Head of caudate nucleus (tissue), 42 donors: ENCODE measurements at regions not wholly inside any gene's neighbourhood (a gene's known extent, or its start where the extent isn't known, plus 50 kb on each side); places are given as distances from the start of the nearest gene placed in this dataset.
A peak's percentile ranks its signal among the peaks of the same experiment; 100 is the strongest.

Source experiments
- DNase-seq, 42 donors: peaks; one replicate each; pipeline versions ENCODE4 v3.0.0 to v3.0.0-alpha.2; 2020 to 2021; ENCODE audit warnings: mixed read lengths in 7 of 42
- intact Hi-C: fragments of 100-400 bp; cut with DNase I; formaldehyde crosslinking; loops from one replicate; pipeline ENCODE4 v1.15.0; 2022

GRCh38 chr12:124396544-124397398, 101.9 kb downstream of the RFLNA start:
- intact Hi-C loops = no loop called here
- peak in 9 of 42 donors; percentile 56 to 80 (median 62) for DNase-seq

- intact Hi-C loops = no loop called here
- peak in 14 of 42 donors; percentile 44 to 80 (median 61) for DNase-seq
These were observed 101.1 kb downstream of the RFLNA start for GRCh38 chr12:124395986-124396385.

- no peak for DNase-seq
- intact Hi-C loops = no loop called here
These were observed 100.4 kb downstream of the RFLNA start for GRCh38 chr12:124395284-124395752.

- intact Hi-C loops = loop anchor here (5.0 kb wide), 1 partner anchor 173 kb away; the partner anchor contains the start of gene NCOR2
- DNase-seq = no peak
These were observed 99.7 kb downstream of the RFLNA start for GRCh38 chr12:124394462-124395128.

GRCh38 chr12:124393831-124394230, 98.9 kb downstream of the RFLNA start:
- intact Hi-C loops = loop anchor here (5.0 kb wide), 1 partner anchor 173 kb away; the partner anchor contains the start of gene NCOR2

GRCh38 chr12:124393414-124393790, 98.5 kb downstream of the RFLNA start:
- DNase-seq = no peak
- intact Hi-C loops = loop anchor here (5.0 kb wide), 1 partner anchor 174 kb away; the partner anchor contains the start of gene NCOR2

More at GRCh38 chr12:124393831-124394230, 98.9 kb downstream of the RFLNA start:
- DNase-seq = no peak

- DNase-seq = peak in 41 of 42 donors; percentile 64 to 91 (median 82)
- intact Hi-C loops = loop anchor here (5.0 kb wide), 1 partner anchor 174 kb away; the partner anchor contains the start of gene NCOR2
These were observed 97.9 kb downstream of the RFLNA start for GRCh38 chr12:124392667-124393413.

- intact Hi-C loops = loop anchor here (5.0 kb wide), 1 partner anchor 175 kb away; the partner anchor contains the start of gene NCOR2
- peak in 25 of 42 donors; percentile 40 to 73 (median 57) for DNase-seq
These were observed 97.4 kb downstream of the RFLNA start for GRCh38 chr12:124392271-124392666.

- intact Hi-C loops = loop anchor here (5.0 kb wide), 1 partner anchor 176 kb away; the partner anchor contains the start of gene NCOR2
- DNase-seq = peak in 16 of 42 donors; percentile 46 to 71 (median 56)
These were observed 96.7 kb downstream of the RFLNA start for GRCh38 chr12:124391340-124392261.

- intact Hi-C loops = loop anchor here (5.0 kb wide), 1 partner anchor 177 kb away; the partner anchor contains the start of gene NCOR2
- DNase-seq = peak in 5 of 42 donors; percentile 49 to 66 (median 59)
These were observed 95.7 kb downstream of the RFLNA start for GRCh38 chr12:124390442-124391097.

GRCh38 chr12:124389725-124390441, 95.0 kb downstream of the RFLNA start:
- DNase-seq = no peak
- intact Hi-C loops = loop anchor here (5.0 to 10.0 kb wide), 2 partner anchors 177 to 375 kb away; partner anchors contain the start of gene NCOR2

GRCh38 chr12:124389138-124389724, 94.3 kb downstream of the RFLNA start:
- intact Hi-C loops = loop anchor here (10.0 kb wide), 1 partner anchor 376 kb away; no protein-coding TSS in a partner anchor
- DNase-seq = peak; percentile 78 to 95 (median 89)

GRCh38 chr12:124388679-124389137, 93.8 kb downstream of the RFLNA start:
- intact Hi-C loops = loop anchor here (10.0 kb wide), 1 partner anchor 376 kb away; no protein-coding TSS in a partner anchor
- DNase-seq = peak in 41 of 42 donors; percentile 61 to 92 (median 81)

GRCh38 chr12:124388038-124388671, 93.3 kb downstream of the RFLNA start:
- intact Hi-C loops = loop anchor here (10.0 kb wide), 1 partner anchor 377 kb away; no protein-coding TSS in a partner anchor
- DNase-seq = no peak

- no peak for DNase-seq
- intact Hi-C loops = loop anchor here (10.0 kb wide), 1 partner anchor 377 kb away; no protein-coding TSS in a partner anchor
These were observed 92.6 kb downstream of the RFLNA start for GRCh38 chr12:124387528-124387911.
